ENCODE measurements at regions not wholly inside any gene's neighbourhood (a gene's known extent, or its start where the extent isn't known, plus 50 kb on each side); places are given as distances from the start of the nearest gene placed in this dataset.

- TF ChIP-seq CTCF (conservative IDR thresholded peaks at IDR 0.05; ENCODE audit: low read length): no peak
- TF ChIP-seq EZH2phosphoT487 (IDR thresholded peaks at IDR 0.05; ENCODE audit: borderline replicate concordance, low read depth, low read length): no peak
Observed at GRCh38 chr6:151170622-151171246, 69.0 kb upstream of the AKAP12 start.

All from OCI-LY7 (cell line).